ENCODE measurements at regions not wholly inside any gene's neighbourhood (a gene's known extent, or its start where the extent isn't known, plus 50 kb on each side); places are given as distances from the start of the nearest gene placed in this dataset.

DNA sequence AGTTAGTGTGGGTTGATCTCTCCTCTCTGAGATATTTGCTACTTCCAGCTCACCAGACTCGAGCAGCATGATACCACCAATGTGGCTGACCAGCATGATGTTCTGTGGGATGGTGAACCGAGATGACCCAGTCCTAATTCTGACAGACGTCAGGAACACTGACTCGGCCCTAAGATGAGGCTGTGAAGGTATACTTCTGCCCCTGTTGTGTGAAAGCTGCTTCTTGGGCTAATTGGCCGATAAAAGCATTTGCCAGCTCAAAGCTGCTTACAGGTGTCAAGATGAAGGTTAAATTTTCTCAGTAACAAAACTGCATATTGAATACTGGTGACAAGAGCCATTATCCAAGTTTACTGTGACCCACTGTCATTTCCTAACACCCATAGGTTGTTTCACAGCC, 151.4 kb downstream of the BRD1 start (continued):
- TF ChIP-seq, protein P1, sequence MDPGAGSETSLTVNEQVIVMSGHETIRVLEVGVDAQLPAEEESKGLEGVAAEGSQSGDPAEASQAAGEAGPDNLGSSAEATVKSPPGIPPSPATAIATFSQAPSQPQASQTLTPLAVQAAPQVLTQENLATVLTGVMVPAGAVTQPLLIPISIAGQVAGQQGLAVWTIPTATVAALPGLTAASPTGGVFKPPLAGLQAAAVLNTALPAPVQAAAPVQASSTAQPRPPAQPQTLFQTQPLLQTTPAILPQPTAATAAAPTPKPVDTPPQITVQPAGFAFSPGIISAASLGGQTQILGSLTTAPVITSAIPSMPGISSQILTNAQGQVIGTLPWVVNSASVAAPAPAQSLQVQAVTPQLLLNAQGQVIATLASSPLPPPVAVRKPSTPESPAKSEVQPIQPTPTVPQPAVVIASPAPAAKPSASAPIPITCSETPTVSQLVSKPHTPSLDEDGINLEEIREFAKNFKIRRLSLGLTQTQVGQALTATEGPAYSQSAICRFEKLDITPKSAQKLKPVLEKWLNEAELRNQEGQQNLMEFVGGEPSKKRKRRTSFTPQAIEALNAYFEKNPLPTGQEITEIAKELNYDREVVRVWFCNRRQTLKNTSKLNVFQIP (CRISPR knock-in tag; IDR thresholded peaks at IDR 0.05; ENCODE audit: borderline replicate concordance, low read depth), result no peak
- no peak for TF ChIP-seq ARNTL (CRISPR knock-in tag; IDR thresholded peaks at IDR 0.05; ENCODE audit: borderline replicate concordance, low read depth)

DNA sequence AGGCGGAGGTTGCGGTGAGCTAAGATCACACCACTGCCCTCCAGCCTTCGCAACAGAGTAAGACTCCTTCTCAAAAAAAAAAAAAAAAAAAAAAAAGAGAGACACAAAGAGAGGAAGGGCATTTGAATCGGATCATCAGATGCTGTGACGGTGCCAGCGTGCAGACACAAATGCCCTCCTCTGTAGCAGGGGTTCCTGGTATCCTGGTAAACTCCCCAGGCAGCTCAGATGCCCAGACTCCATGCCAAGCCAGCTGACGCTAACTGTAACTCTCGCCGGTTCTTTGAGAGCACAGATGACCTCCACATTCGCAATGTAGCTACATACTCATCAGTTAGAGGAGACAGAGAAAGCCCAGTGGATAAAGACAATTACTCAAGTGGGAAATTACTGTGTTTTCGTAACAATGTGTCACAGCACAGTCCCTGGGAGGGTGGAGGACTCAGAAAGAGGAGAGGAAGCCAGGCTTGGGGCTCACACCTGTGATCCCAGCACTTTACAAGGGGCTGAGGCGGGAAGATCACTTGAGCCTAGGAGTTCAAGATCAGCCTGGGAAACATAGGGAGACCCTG, 153.1 kb downstream of the BRD1 start:
- ATAC-seq, result no peak
- TF ChIP-seq, protein P2, sequence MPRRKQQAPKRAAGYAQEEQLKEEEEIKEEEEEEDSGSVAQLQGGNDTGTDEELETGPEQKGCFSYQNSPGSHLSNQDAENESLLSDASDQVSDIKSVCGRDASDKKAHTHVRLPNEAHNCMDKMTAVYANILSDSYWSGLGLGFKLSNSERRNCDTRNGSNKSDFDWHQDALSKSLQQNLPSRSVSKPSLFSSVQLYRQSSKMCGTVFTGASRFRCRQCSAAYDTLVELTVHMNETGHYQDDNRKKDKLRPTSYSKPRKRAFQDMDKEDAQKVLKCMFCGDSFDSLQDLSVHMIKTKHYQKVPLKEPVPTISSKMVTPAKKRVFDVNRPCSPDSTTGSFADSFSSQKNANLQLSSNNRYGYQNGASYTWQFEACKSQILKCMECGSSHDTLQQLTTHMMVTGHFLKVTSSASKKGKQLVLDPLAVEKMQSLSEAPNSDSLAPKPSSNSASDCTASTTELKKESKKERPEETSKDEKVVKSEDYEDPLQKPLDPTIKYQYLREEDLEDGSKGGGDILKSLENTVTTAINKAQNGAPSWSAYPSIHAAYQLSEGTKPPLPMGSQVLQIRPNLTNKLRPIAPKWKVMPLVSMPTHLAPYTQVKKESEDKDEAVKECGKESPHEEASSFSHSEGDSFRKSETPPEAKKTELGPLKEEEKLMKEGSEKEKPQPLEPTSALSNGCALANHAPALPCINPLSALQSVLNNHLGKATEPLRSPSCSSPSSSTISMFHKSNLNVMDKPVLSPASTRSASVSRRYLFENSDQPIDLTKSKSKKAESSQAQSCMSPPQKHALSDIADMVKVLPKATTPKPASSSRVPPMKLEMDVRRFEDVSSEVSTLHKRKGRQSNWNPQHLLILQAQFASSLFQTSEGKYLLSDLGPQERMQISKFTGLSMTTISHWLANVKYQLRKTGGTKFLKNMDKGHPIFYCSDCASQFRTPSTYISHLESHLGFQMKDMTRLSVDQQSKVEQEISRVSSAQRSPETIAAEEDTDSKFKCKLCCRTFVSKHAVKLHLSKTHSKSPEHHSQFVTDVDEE (CRISPR knock-in tag; IDR thresholded peaks at IDR 0.05), result no peak
- TF ChIP-seq ESRRG (CRISPR knock-in tag; IDR thresholded peaks at IDR 0.05) (no peak), ZNF70 (CRISPR knock-in tag; IDR thresholded peaks at IDR 0.05) (no peak), BACH2 (CRISPR knock-in tag; IDR thresholded peaks at IDR 0.05; ENCODE audit: borderline replicate concordance) (no peak), SNAI2 (CRISPR knock-in tag; IDR thresholded peaks at IDR 0.05) (no peak), ZFP30 (CRISPR knock-in tag; IDR thresholded peaks at IDR 0.05) (no peak), ZC3H10 (CRISPR knock-in tag; IDR thresholded peaks at IDR 0.05) (no peak), ZNF8 (CRISPR knock-in tag; IDR thresholded peaks at IDR 0.05) (no peak)
- TF ChIP-seq, protein P3, sequence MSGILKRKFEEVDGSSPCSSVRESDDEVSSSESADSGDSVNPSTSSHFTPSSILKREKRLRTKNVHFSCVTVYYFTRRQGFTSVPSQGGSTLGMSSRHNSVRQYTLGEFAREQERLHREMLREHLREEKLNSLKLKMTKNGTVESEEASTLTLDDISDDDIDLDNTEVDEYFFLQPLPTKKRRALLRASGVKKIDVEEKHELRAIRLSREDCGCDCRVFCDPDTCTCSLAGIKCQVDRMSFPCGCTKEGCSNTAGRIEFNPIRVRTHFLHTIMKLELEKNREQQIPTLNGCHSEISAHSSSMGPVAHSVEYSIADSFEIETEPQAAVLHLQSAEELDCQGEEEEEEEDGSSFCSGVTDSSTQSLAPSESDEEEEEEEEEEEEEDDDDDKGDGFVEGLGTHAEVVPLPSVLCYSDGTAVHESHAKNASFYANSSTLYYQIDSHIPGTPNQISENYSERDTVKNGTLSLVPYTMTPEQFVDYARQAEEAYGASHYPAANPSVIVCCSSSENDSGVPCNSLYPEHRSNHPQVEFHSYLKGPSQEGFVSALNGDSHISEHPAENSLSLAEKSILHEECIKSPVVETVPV (CRISPR knock-in tag; IDR thresholded peaks at IDR 0.05), result no peak
- TF ChIP-seq, protein P4, sequence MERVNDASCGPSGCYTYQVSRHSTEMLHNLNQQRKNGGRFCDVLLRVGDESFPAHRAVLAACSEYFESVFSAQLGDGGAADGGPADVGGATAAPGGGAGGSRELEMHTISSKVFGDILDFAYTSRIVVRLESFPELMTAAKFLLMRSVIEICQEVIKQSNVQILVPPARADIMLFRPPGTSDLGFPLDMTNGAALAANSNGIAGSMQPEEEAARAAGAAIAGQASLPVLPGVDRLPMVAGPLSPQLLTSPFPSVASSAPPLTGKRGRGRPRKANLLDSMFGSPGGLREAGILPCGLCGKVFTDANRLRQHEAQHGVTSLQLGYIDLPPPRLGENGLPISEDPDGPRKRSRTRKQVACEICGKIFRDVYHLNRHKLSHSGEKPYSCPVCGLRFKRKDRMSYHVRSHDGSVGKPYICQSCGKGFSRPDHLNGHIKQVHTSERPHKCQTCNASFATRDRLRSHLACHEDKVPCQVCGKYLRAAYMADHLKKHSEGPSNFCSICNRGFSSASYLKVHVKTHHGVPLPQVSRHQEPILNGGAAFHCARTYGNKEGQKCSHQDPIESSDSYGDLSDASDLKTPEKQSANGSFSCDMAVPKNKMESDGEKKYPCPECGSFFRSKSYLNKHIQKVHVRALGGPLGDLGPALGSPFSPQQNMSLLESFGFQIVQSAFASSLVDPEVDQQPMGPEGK (CRISPR knock-in tag; IDR thresholded peaks at IDR 0.05; ENCODE audit: borderline replicate concordance), result no peak

DNA sequence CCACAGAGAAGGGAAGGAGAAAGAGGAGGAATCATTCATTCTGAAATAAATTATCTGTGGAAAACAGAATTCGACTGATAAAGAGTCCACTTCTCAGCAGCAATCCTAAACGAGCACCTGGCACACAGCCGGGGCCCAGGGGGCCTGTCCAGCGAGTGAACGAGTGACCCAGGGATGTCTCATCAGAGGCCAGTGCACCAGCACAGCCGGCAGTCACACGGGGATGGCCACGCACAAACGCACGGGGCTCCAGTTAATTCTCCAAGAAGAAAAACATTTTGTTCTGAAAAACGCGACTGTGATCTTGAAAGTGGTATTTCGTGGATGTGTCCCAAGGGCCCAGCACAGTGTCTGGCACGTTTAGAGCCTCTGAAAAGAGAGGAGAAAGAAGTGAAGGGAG, 154.6 kb downstream of the BRD1 start:
- ATAC-seq, result no peak
- TF ChIP-seq RARB (CRISPR knock-in tag; IDR thresholded peaks at IDR 0.05), result no peak
- no peak for TF ChIP-seq ZNF8 (CRISPR knock-in tag; IDR thresholded peaks at IDR 0.05)
- no peak for TF ChIP-seq ISL1 (CRISPR knock-in tag; IDR thresholded peaks at IDR 0.05)
- TF ChIP-seq PPARA (CRISPR knock-in tag; IDR thresholded peaks at IDR 0.05; ENCODE audit: borderline replicate concordance), result no peak
- TF ChIP-seq TOX (CRISPR knock-in tag; IDR thresholded peaks at IDR 0.05; ENCODE audit: borderline replicate concordance), result no peak
- TF ChIP-seq ZFP3 (CRISPR knock-in tag; IDR thresholded peaks at IDR 0.05), result no peak
- no peak for TF ChIP-seq ZNF70 (CRISPR knock-in tag; IDR thresholded peaks at IDR 0.05)
- no peak for TF ChIP-seq OSR1 (CRISPR knock-in tag; IDR thresholded peaks at IDR 0.05)
- TF ChIP-seq CSDC2 (CRISPR knock-in tag; IDR thresholded peaks at IDR 0.05), result no peak
- TF ChIP-seq ZNF565 (CRISPR knock-in tag; conservative IDR thresholded peaks at IDR 0.05; ENCODE audit: low read depth), result no peak
- TF ChIP-seq, protein P1 (CRISPR knock-in tag; IDR thresholded peaks at IDR 0.05; ENCODE audit: borderline replicate concordance, low read depth), result no peak
- TF ChIP-seq ZFP30 (CRISPR knock-in tag; IDR thresholded peaks at IDR 0.05), result no peak
- no peak for TF ChIP-seq GLIS3 (CRISPR knock-in tag; IDR thresholded peaks at IDR 0.05)
- TF ChIP-seq, protein P5, sequence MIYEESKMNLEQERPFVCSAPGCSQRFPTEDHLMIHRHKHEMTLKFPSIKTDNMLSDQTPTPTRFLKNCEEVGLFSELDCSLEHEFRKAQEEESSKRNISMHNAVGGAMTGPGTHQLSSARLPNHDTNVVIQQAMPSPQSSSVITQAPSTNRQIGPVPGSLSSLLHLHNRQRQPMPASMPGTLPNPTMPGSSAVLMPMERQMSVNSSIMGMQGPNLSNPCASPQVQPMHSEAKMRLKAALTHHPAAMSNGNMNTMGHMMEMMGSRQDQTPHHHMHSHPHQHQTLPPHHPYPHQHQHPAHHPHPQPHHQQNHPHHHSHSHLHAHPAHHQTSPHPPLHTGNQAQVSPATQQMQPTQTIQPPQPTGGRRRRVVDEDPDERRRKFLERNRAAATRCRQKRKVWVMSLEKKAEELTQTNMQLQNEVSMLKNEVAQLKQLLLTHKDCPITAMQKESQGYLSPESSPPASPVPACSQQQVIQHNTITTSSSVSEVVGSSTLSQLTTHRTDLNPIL (CRISPR knock-in tag; IDR thresholded peaks at IDR 0.05; ENCODE audit: low read depth), result no peak
- TF ChIP-seq, protein P2 (CRISPR knock-in tag; IDR thresholded peaks at IDR 0.05), result no peak

Data from SK-N-SH treated with all-trans-retinoic acid at 6 μM for 48 hours (cell line).